ENCODE measurements at regions not wholly inside any gene's neighbourhood (a gene's known extent, or its start where the extent isn't known, plus 50 kb on each side); places are given as distances from the start of the nearest gene placed in this dataset.

DNA sequence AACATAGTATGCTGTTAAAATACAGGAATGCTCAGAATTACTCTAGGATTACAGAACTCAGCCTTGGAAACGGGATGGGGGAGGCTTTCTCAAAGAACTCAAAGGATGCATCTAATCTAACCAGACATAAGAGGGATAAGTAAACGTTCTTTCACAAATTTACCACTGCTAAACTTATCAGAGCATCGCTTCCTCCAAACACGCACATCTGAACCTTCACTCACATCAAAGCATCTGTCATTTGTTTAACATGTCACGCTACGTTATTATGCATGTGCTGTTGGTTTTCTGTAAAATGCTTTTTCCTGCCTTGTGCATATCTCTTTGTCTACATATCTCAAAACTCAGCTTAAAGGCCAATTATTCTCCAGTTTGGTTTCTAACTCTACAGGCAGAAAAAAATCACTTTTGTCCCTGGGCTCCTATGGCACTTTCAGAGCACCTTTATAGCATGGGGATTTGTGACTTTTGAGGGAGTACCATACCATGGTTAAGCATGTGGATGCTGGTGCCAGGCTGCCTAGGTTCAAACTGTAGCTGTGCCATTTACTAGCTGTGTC lies 106.7 kb upstream of the FSHR start:
- Histone ChIP-seq H3K27ac (ENCODE audit: low read depth, low read length, poor library complexity, severe bottlenecking) (no peak overlapping the region), H3K4me2 (ENCODE audit: low read length) (no peak overlapping the region), H4K20me1 (ENCODE audit: insufficient read depth, low read length) (no peaks in the 10 kb centered on the region), H3K4me3 (ENCODE audit: low read depth, low read length, poor library complexity, severe bottlenecking) (no peak overlapping the region), H3K9me2 (ENCODE audit: low read depth, low read length) (no peaks in the 10 kb centered on the region), H2AFZ (ENCODE audit: low read length) (no peak overlapping the region), H3K9ac (ENCODE audit: low read length) (no peak overlapping the region), H3K27me3 (ENCODE audit: insufficient read depth, low read length) (no peaks in the 10 kb centered on the region), H3K79me2 (ENCODE audit: insufficient read depth, low read length) (no peaks in the 10 kb centered on the region), H3F3A (ENCODE audit: insufficient read depth, low read length) (no peaks in the 10 kb centered on the region), H3K4me1 (ENCODE audit: insufficient read depth, low read length, severe bottlenecking) (no peaks in the 10 kb centered on the region), H3K9me3 (ENCODE audit: low read length) (no peaks in the 10 kb centered on the region), H3K36me3 (ENCODE audit: insufficient read depth, low read length) (no peaks in the 10 kb centered on the region)
- no peak for TF ChIP-seq EZH2 (IDR thresholded peaks at IDR 0.05; ENCODE audit: borderline replicate concordance, low read length)
- TF ChIP-seq, protein P1, sequence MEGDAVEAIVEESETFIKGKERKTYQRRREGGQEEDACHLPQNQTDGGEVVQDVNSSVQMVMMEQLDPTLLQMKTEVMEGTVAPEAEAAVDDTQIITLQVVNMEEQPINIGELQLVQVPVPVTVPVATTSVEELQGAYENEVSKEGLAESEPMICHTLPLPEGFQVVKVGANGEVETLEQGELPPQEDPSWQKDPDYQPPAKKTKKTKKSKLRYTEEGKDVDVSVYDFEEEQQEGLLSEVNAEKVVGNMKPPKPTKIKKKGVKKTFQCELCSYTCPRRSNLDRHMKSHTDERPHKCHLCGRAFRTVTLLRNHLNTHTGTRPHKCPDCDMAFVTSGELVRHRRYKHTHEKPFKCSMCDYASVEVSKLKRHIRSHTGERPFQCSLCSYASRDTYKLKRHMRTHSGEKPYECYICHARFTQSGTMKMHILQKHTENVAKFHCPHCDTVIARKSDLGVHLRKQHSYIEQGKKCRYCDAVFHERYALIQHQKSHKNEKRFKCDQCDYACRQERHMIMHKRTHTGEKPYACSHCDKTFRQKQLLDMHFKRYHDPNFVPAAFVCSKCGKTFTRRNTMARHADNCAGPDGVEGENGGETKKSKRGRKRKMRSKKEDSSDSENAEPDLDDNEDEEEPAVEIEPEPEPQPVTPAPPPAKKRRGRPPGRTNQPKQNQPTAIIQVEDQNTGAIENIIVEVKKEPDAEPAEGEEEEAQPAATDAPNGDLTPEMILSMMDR (IDR thresholded peaks at IDR 0.05; ENCODE audit: low read length) = no peak

DNA sequence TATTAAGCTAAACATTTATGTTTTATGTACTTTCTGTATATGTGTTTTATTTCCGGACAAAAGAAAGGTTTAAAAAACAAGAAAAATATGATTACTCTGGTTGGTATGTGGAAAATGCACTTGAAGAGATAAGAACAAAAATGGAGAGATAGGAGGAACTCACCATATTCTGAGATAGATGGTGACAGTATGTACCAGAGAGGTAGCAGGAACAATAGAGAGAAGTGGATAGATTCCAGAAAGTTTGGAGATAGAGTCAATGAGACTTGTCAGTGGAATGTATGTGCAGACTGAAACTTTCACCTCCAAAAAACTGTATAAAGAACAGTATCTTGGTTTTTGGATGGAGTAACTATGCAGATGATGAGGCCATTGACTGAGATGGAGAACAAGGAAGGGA lies 105.6 kb upstream of the FSHR start:
- H3K9me3 ChIP-seq (ENCODE audit: low read length) = no peaks in the 10 kb centered on the region
- no peaks in the 10 kb centered on the region for H4K20me1 ChIP-seq (ENCODE audit: insufficient read depth, low read length)
- no peak overlapping the region for H3K27ac ChIP-seq (ENCODE audit: low read depth, low read length, poor library complexity, severe bottlenecking)
- H3K27me3 ChIP-seq (ENCODE audit: insufficient read depth, low read length) = no peaks in the 10 kb centered on the region
- H3K4me3 ChIP-seq (ENCODE audit: low read depth, low read length, poor library complexity, severe bottlenecking) = no peak overlapping the region
- no peaks in the 10 kb centered on the region for H3K9me2 ChIP-seq (ENCODE audit: low read depth, low read length)
- no peak overlapping the region for H3K4me2 ChIP-seq (ENCODE audit: low read length)
- TF ChIP-seq EZH2 (IDR thresholded peaks at IDR 0.05; ENCODE audit: borderline replicate concordance, low read length) = no peak
- TF ChIP-seq, protein P1 (IDR thresholded peaks at IDR 0.05; ENCODE audit: low read length) = no peak
- no peak overlapping the region for H2AFZ ChIP-seq (ENCODE audit: low read length)
- no peaks in the 10 kb centered on the region for H3F3A ChIP-seq (ENCODE audit: insufficient read depth, low read length)
- H3K9ac ChIP-seq (ENCODE audit: low read length) = no peak overlapping the region
- H3K36me3 ChIP-seq (ENCODE audit: insufficient read depth, low read length) = no peaks in the 10 kb centered on the region
- no peaks in the 10 kb centered on the region for H3K79me2 ChIP-seq (ENCODE audit: insufficient read depth, low read length)
- no peaks in the 10 kb centered on the region for H3K4me1 ChIP-seq (ENCODE audit: insufficient read depth, low read length, severe bottlenecking)

DNA sequence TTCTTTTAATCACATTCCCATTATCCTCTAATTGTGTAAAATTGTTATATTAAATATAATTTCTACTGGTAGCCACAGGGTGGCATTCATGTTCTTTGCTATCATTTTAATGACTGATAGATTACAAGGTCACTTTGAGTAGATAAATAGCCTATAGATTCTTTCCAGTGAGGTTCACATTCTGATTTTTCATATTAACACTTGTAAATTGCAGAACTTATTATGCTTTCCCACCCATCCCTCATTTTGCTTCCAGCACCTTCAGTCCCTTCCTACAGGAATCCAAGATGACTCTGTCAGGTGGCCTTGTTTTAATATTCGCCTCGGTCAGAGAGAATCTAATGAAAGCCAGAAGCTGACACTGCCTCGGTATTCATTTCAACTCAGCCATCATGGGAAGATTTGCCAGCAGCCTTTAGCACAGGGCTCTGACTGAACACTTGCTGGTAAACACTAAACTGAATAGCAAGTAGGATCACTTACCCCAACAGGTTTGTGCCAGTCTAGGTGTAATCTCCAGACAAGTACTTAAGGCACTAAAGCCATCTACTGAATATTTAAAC lies 101.2 kb upstream of the FSHR start:
- H3K27me3 ChIP-seq (ENCODE audit: insufficient read depth, low read length) = no peaks in the 10 kb centered on the region
- H3K4me1 ChIP-seq (ENCODE audit: insufficient read depth, low read length, severe bottlenecking) = no peaks in the 10 kb centered on the region
- no peaks in the 10 kb centered on the region for H3K9me3 ChIP-seq (ENCODE audit: low read length)
- no peaks in the 10 kb centered on the region for H3K36me3 ChIP-seq (ENCODE audit: insufficient read depth, low read length)
- H3K79me2 ChIP-seq (ENCODE audit: insufficient read depth, low read length) = no peaks in the 10 kb centered on the region
- no peak overlapping the region for H3K4me2 ChIP-seq (ENCODE audit: low read length)
- no peak overlapping the region for H2AFZ ChIP-seq (ENCODE audit: low read length)
- no peak overlapping the region for H3K4me3 ChIP-seq (ENCODE audit: low read depth, low read length, poor library complexity, severe bottlenecking)
- no peak overlapping the region for H3K9ac ChIP-seq (ENCODE audit: low read length)
- TF ChIP-seq, protein P1 (IDR thresholded peaks at IDR 0.05; ENCODE audit: low read length) = peak; percentile 16; the same call in 1 of the 2 replicates
- no peak for TF ChIP-seq EZH2 (IDR thresholded peaks at IDR 0.05; ENCODE audit: borderline replicate concordance, low read length)
- no peaks in the 10 kb centered on the region for H3K9me2 ChIP-seq (ENCODE audit: low read depth, low read length)
- H3K27ac ChIP-seq (ENCODE audit: low read depth, low read length, poor library complexity, severe bottlenecking) = no peak overlapping the region
- H3F3A ChIP-seq (ENCODE audit: insufficient read depth, low read length) = no peaks in the 10 kb centered on the region
- no peaks in the 10 kb centered on the region for H4K20me1 ChIP-seq (ENCODE audit: insufficient read depth, low read length)

Data from OCI-LY1 (cell line).